Uterus (tissue), 2 donors: ENCODE measurements at regions not wholly inside any gene's neighbourhood (a gene's known extent, or its start where the extent isn't known, plus 50 kb on each side); places are given as distances from the start of the nearest gene placed in this dataset.
"Not testable (repeated sequence)": the region's sequence is repeated elsewhere in the genome, so short reads cannot be mapped to it uniquely, and the experiment has no call there.

Experiments used
- POLR2A ChIP-seq, 2 donors: fragments of 450-650 bp; IDR thresholded peaks; one replicate each; pipeline ENCODE4 v1.6.1; 2016; ENCODE audit warnings: antibody characterized with exemption in 2 of 2, mild to moderate bottlenecking in 1 of 2, moderate library complexity in 1 of 2
- TF ChIP-seq, protein P1 (sequence below), 4 experiments: fragments of 200-600 bp in 2 of 4; fragments of 450-650 bp in 2 of 4; sonication (generic) in 2 of 4; IDR thresholded peaks; one replicate each; pipeline ENCODE4 v1.5.1; 2016 to 2019; ENCODE audit warnings: antibody characterized with exemption in 4 of 4, mild to moderate bottlenecking in 2 of 4, moderate library complexity in 1 of 4

DNA sequence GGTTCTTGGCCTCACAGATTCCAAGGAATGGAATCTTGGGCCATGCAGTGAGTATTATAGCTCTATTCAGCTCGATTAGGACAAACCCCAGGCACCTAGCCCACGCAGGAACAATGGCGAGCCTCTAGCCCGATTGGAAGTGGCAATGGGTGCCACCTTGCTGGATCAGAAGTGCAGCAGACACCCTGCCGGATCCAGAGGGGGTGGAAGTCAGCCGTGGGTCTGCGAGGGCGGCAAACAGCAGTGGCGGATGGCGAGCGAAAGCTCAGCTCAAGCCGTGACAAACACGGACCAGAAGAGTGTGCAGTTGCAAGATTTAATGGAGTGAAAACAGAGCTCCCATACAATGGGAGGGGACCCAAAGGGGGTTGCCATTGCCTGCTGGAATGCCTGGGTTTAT lies 539.8 kb downstream of the MAGEB5 start:
- TF ChIP-seq, protein P1, sequence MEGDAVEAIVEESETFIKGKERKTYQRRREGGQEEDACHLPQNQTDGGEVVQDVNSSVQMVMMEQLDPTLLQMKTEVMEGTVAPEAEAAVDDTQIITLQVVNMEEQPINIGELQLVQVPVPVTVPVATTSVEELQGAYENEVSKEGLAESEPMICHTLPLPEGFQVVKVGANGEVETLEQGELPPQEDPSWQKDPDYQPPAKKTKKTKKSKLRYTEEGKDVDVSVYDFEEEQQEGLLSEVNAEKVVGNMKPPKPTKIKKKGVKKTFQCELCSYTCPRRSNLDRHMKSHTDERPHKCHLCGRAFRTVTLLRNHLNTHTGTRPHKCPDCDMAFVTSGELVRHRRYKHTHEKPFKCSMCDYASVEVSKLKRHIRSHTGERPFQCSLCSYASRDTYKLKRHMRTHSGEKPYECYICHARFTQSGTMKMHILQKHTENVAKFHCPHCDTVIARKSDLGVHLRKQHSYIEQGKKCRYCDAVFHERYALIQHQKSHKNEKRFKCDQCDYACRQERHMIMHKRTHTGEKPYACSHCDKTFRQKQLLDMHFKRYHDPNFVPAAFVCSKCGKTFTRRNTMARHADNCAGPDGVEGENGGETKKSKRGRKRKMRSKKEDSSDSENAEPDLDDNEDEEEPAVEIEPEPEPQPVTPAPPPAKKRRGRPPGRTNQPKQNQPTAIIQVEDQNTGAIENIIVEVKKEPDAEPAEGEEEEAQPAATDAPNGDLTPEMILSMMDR (IDR thresholded peaks at IDR 0.05): not testable (repeated sequence)
- TF ChIP-seq POLR2A (IDR thresholded peaks at IDR 0.05): not testable (repeated sequence)
